Esophagus squamous epithelium (tissue), 4 donors: ENCODE measurements at regions not wholly inside any gene's neighbourhood (a gene's known extent, or its start where the extent isn't known, plus 50 kb on each side); places are given as distances from the start of the nearest gene placed in this dataset.
"Not testable (repeated sequence)": the region's sequence is repeated elsewhere in the genome, so short reads cannot be mapped to it uniquely, and the experiment has no call there.

Experiments used
- CTCF ChIP-seq, 6 experiments: fragments of 450-650 bp in 4 of 6; fragments of 200-600 bp in 2 of 6; sonication (generic) in 2 of 6; IDR thresholded peaks; one replicate each; pipeline ENCODE4 v1.5.1; 2016 to 2019; ENCODE audit warnings: antibody characterized with exemption in 6 of 6, mild to moderate bottlenecking in 4 of 6, moderate library complexity in 4 of 6
- POLR2A ChIP-seq, 4 donors: fragments of 450-650 bp; IDR thresholded peaks; one replicate each; pipeline ENCODE4 v1.6.1; 2017; ENCODE audit warnings: antibody characterized with exemption in 4 of 4, mild to moderate bottlenecking in 4 of 4, moderate library complexity in 3 of 4

GRCh38 chr10:108315636-108316035 is 1151.1 kb upstream of the SORCS1 start:
- not testable (repeated sequence) for TF ChIP-seq POLR2A, CTCF (IDR thresholded peaks at IDR 0.05)
